ENCODE measurements at regions not wholly inside any gene's neighbourhood (a gene's known extent, or its start where the extent isn't known, plus 50 kb on each side); places are given as distances from the start of the nearest gene placed in this dataset.

GRCh38 chr7:120055300-120055699, 217.7 kb upstream of the KCND2 start:
- Histone ChIP-seq H3K18ac (ENCODE audit: low read depth in 1 of 2, low read length in 2 of 2) (peak overlapping the region; percentile 40 to 63), H2AFZ (ENCODE audit: low read depth, low read length) (no peak overlapping the region), H3K27me3 (ENCODE audit: control insufficient read depth in 1 of 2, insufficient read depth in 1 of 2, low read length in 2 of 2) (no peaks in the 10 kb centered on the region), H3K4me1 (ENCODE audit: control insufficient read depth, insufficient read depth, low read depth, low read length) (peaks cover 2% of the 10 kb centered on the region), H2AK5ac (ENCODE audit: low read length, severe bottlenecking) (peak overlapping the region; percentile 66), H3K4me2 (ENCODE audit: low read length, poor library complexity, severe bottlenecking) (no peak overlapping the region), H2BK120ac (ENCODE audit: low read depth, low read length) (peak overlapping the region; percentile 75), H3K9ac (ENCODE audit: low read length) (peak overlapping the region; percentile 79), H3K27ac (ENCODE audit: low read length, poor library complexity, severe bottlenecking) (peak overlapping the region; percentile 12), H3K36me3 (ENCODE audit: control insufficient read depth in 1 of 2, insufficient read depth in 2 of 2, low read depth in 1 of 2, low read length in 2 of 2) (no peaks in the 10 kb centered on the region), H3K14ac (ENCODE audit: low read length in 2 of 2) (no peak overlapping the region), H3K79me1 (replicated peaks; ENCODE audit: low read length, poor library complexity, severe bottlenecking) (no peaks in the 10 kb centered on the region), H4K8ac (ENCODE audit: low read length) (peak overlapping the region; percentile 47), H3K4me3 (ENCODE audit: insufficient read depth in 1 of 2, low read depth in 1 of 2, low read length in 2 of 2) (peak overlapping the region in 1 of 2 experiments; percentile 6), H3K23ac (ENCODE audit: low read length in 2 of 2) (no peak overlapping the region), H2BK5ac (ENCODE audit: low read depth, low read length, poor library complexity, severe bottlenecking) (no peak overlapping the region), H2BK15ac (ENCODE audit: low read depth, poor library complexity, severe bottlenecking) (no peak overlapping the region), H3K4ac (ENCODE audit: low read depth in 1 of 2, low read length in 2 of 2) (peak overlapping the region; percentile 60 to 77), H4K91ac (ENCODE audit: low read length) (no peak overlapping the region), H2BK12ac (ENCODE audit: low read length in 2 of 2) (peak overlapping the region in 1 of 2 experiments; percentile 96), H3K9me3 (ENCODE audit: control insufficient read depth, low read length) (no peaks in the 10 kb centered on the region)
- 57% methylated on average over 3 of the region's 4 CpGs for WGBS
- DNase-seq, result peak; percentile 77

GRCh38 chr7:120056227-120056626, 216.7 kb upstream of the KCND2 start:
- Histone ChIP-seq H2AFZ (ENCODE audit: low read depth, low read length) (no peak overlapping the region), H3K18ac (ENCODE audit: low read depth in 1 of 2, low read length in 2 of 2) (peak overlapping the region in 1 of 2 experiments; percentile 40), H3K4me3 (ENCODE audit: insufficient read depth in 1 of 2, low read depth in 1 of 2, low read length in 2 of 2) (no peak overlapping the region), H3K4me1 (ENCODE audit: control insufficient read depth, insufficient read depth, low read depth, low read length) (peaks cover 2% of the 10 kb centered on the region), H4K8ac (ENCODE audit: low read length) (peak overlapping the region; percentile 24), H3K9ac (ENCODE audit: low read length) (peak overlapping the region; percentile 79), H3K27me3 (ENCODE audit: control insufficient read depth in 1 of 2, insufficient read depth in 1 of 2, low read length in 2 of 2) (no peaks in the 10 kb centered on the region), H3K27ac (ENCODE audit: low read length, poor library complexity, severe bottlenecking) (no peak overlapping the region), H3K4ac (ENCODE audit: low read depth in 1 of 2, low read length in 2 of 2) (peak overlapping the region; percentile 60 to 69), H3K36me3 (ENCODE audit: control insufficient read depth in 1 of 2, insufficient read depth in 2 of 2, low read depth in 1 of 2, low read length in 2 of 2) (no peaks in the 10 kb centered on the region), H2BK5ac (ENCODE audit: low read depth, low read length, poor library complexity, severe bottlenecking) (no peak overlapping the region), H3K4me2 (ENCODE audit: low read length, poor library complexity, severe bottlenecking) (no peak overlapping the region), H2BK15ac (ENCODE audit: low read depth, poor library complexity, severe bottlenecking) (no peak overlapping the region), H3K9me3 (ENCODE audit: control insufficient read depth, low read length) (no peaks in the 10 kb centered on the region), H4K91ac (ENCODE audit: low read length) (peak overlapping the region; percentile 72), H2BK120ac (ENCODE audit: low read depth, low read length) (peak overlapping the region; percentile 58), H2BK12ac (ENCODE audit: low read length in 2 of 2) (peak overlapping the region in 1 of 2 experiments; percentile 45), H2AK5ac (ENCODE audit: low read length, severe bottlenecking) (peak overlapping the region; percentile 49), H3K79me1 (replicated peaks; ENCODE audit: low read length, poor library complexity, severe bottlenecking) (no peaks in the 10 kb centered on the region), H3K14ac (ENCODE audit: low read length in 2 of 2) (no peak overlapping the region), H3K23ac (ENCODE audit: low read length in 2 of 2) (no peak overlapping the region)
- DNase-seq, result no peak
- 96% methylated on average over 4 of the region's 4 CpGs for WGBS

GRCh38 chr7:120059641-120060040, 213.3 kb upstream of the KCND2 start:
- Histone ChIP-seq H3K23ac (ENCODE audit: low read length in 2 of 2) (no peak overlapping the region), H3K27ac (ENCODE audit: low read length, poor library complexity, severe bottlenecking) (no peak overlapping the region), H2BK120ac (ENCODE audit: low read depth, low read length) (no peak overlapping the region), H3K14ac (ENCODE audit: low read length in 2 of 2) (no peak overlapping the region), H3K27me3 (ENCODE audit: control insufficient read depth in 1 of 2, insufficient read depth in 1 of 2, low read length in 2 of 2) (no peaks in the 10 kb centered on the region), H3K79me1 (replicated peaks; ENCODE audit: low read length, poor library complexity, severe bottlenecking) (no peaks in the 10 kb centered on the region), H2AFZ (ENCODE audit: low read depth, low read length) (no peak overlapping the region), H3K9ac (ENCODE audit: low read length) (peak overlapping the region; percentile 64), H3K4me1 (ENCODE audit: control insufficient read depth, insufficient read depth, low read depth, low read length) (no peaks in the 10 kb centered on the region), H3K18ac (ENCODE audit: low read depth in 1 of 2, low read length in 2 of 2) (peak overlapping the region; percentile 15 to 51), H2BK12ac (ENCODE audit: low read length in 2 of 2) (no peak overlapping the region), H3K4ac (ENCODE audit: low read depth in 1 of 2, low read length in 2 of 2) (no peak overlapping the region), H4K91ac (ENCODE audit: low read length) (no peak overlapping the region), H4K8ac (ENCODE audit: low read length) (no peak overlapping the region), H2BK15ac (ENCODE audit: low read depth, poor library complexity, severe bottlenecking) (no peak overlapping the region), H3K4me2 (ENCODE audit: low read length, poor library complexity, severe bottlenecking) (no peak overlapping the region), H2AK5ac (ENCODE audit: low read length, severe bottlenecking) (no peak overlapping the region), H3K4me3 (ENCODE audit: insufficient read depth in 1 of 2, low read depth in 1 of 2, low read length in 2 of 2) (no peak overlapping the region), H3K36me3 (ENCODE audit: control insufficient read depth in 1 of 2, insufficient read depth in 2 of 2, low read depth in 1 of 2, low read length in 2 of 2) (no peaks in the 10 kb centered on the region), H3K9me3 (ENCODE audit: control insufficient read depth, low read length) (no peaks in the 10 kb centered on the region), H2BK5ac (ENCODE audit: low read depth, low read length, poor library complexity, severe bottlenecking) (no peak overlapping the region)
- WGBS, result 90% methylated on average over 1 of the region's 1 CpG
- no peak for DNase-seq

GRCh38 chr7:120060281-120060680, 212.7 kb upstream of the KCND2 start:
- no peak overlapping the region for H3K23ac ChIP-seq (ENCODE audit: low read length in 2 of 2)
- no peak overlapping the region for H2AK5ac ChIP-seq (ENCODE audit: low read length, severe bottlenecking)
- H4K91ac ChIP-seq (ENCODE audit: low read length), result no peak overlapping the region
- H3K4me2 ChIP-seq (ENCODE audit: low read length, poor library complexity, severe bottlenecking), result no peak overlapping the region
- no peak overlapping the region for H2AFZ ChIP-seq (ENCODE audit: low read depth, low read length)
- no peak overlapping the region for H2BK5ac ChIP-seq (ENCODE audit: low read depth, low read length, poor library complexity, severe bottlenecking)
- no peaks in the 10 kb centered on the region for H3K79me1 ChIP-seq (replicated peaks; ENCODE audit: low read length, poor library complexity, severe bottlenecking)
- no peaks in the 10 kb centered on the region for H3K4me1 ChIP-seq (ENCODE audit: control insufficient read depth, insufficient read depth, low read depth, low read length)
- no peak overlapping the region for H2BK15ac ChIP-seq (ENCODE audit: low read depth, poor library complexity, severe bottlenecking)
- H3K36me3 ChIP-seq (ENCODE audit: control insufficient read depth in 1 of 2, insufficient read depth in 2 of 2, low read depth in 1 of 2, low read length in 2 of 2), result no peaks in the 10 kb centered on the region
- H3K9me3 ChIP-seq (ENCODE audit: control insufficient read depth, low read length), result no peaks in the 10 kb centered on the region
- peak overlapping the region; percentile 64 for H3K9ac ChIP-seq (ENCODE audit: low read length)
- H3K14ac ChIP-seq (ENCODE audit: low read length in 2 of 2), result peak overlapping the region in 1 of 2 experiments; percentile 36
- no peak overlapping the region for H3K27ac ChIP-seq (ENCODE audit: low read length, poor library complexity, severe bottlenecking)
- H2BK120ac ChIP-seq (ENCODE audit: low read depth, low read length), result no peak overlapping the region
- 92% methylated on average over 4 of the region's 4 CpGs for WGBS
- peak overlapping the region; percentile 10 to 63 for H2BK12ac ChIP-seq (ENCODE audit: low read length in 2 of 2)
- H3K18ac ChIP-seq (ENCODE audit: low read depth in 1 of 2, low read length in 2 of 2), result peak overlapping the region; percentile 54 to 75
- H3K4me3 ChIP-seq (ENCODE audit: insufficient read depth in 1 of 2, low read depth in 1 of 2, low read length in 2 of 2), result no peak overlapping the region
- H4K8ac ChIP-seq (ENCODE audit: low read length), result no peak overlapping the region
- H3K27me3 ChIP-seq (ENCODE audit: control insufficient read depth in 1 of 2, insufficient read depth in 1 of 2, low read length in 2 of 2), result no peaks in the 10 kb centered on the region
- DNase-seq, result peak; percentile 82
- peak overlapping the region in 1 of 2 experiments; percentile 17 for H3K4ac ChIP-seq (ENCODE audit: low read depth in 1 of 2, low read length in 2 of 2)

All from mesenchymal stem cell (in vitro differentiated cells and primary cell).